HepG2 (cell line): ENCODE measurements at regions not wholly inside any gene's neighbourhood (a gene's known extent, or its start where the extent isn't known, plus 50 kb on each side); places are given as distances from the start of the nearest gene placed in this dataset.
A peak's percentile ranks its signal among the peaks of the same experiment; 100 is the strongest.

Experiments
- ATAC-seq: fragments of 200-7000 bp; cut with Tn5 transposase; 3 replicates; pipeline ENCODE4 v1.9.1; 2020; ENCODE audit warnings: mild to moderate bottlenecking, moderate library complexity
- BruUV-seq: library from RNA; stranded (reverse); fragments of 400-500 nt; replicated peaks from 2 replicates; lab custom pipeline; 2021; lab: Mats Ljungman, UMichigan
- CTCF ChIA-PET: fragments of 300-600 bp; formaldehyde crosslinking; extraction: SDS; loops from one replicate; lab custom pipeline; 2021; ENCODE audit warnings: low total read pairs, inconsistent platforms, low intra/inter-chr PET ratio; lab: Yijun Ruan, JAX
- POLR2A ChIA-PET: fragments of 350-600 bp; sonication (Branson Sonifier 250); formaldehyde crosslinking; loops from one replicate; lab custom pipeline; 2020; ENCODE audit warnings: antibody characterized with exemption, inconsistent platforms; lab: Yijun Ruan, JAX
- DNase-seq: peaks from one replicate; pipeline ENCODE4 v3.0.0-alpha.2; 2015; ENCODE audit warnings: low spot score
- FAIRE-seq: peaks from 3 replicates; lab custom pipeline; 2011; peaks lifted over from hg19 to GRCh38; lab: Jason Lieb, UNC
- H2AFZ ChIP-seq: one replicate; pipeline ENCODE4 v1.6.1; 2011; ENCODE audit warnings: low read length, inconsistent platforms
- H3K27ac ChIP-seq: fragments of 300-600 bp; 3 replicates; pipeline ENCODE4 v1.8.0; 2011; ENCODE audit warnings: mixed run types, mild to moderate bottlenecking, mixed read lengths, low read length, inconsistent platforms; ENCODE audit not compliant: insufficient read depth; ENCODE audit errors: extremely low read length
- H3K27me3 ChIP-seq, 2 experiments: fragments of 200-600 bp in 1 of 2; 2 replicates in 1 of 2; 3 replicates in 1 of 2; pipeline versions ENCODE4 v1.6.0 to v1.8.0; 2011; ENCODE audit warnings: low read length in 2 of 2, mild to moderate bottlenecking in 2 of 2, moderate library complexity in 2 of 2, inconsistent platforms in 1 of 2; ENCODE audit not compliant: insufficient read depth in 2 of 2, control insufficient read depth in 1 of 2
- H3K36me3 ChIP-seq, 2 experiments: fragments of 200-600 bp in 1 of 2; replicated peaks in 1 of 2; 2 replicates in 1 of 2; 3 replicates in 1 of 2; pipeline versions ENCODE4 v1.5.1 to v1.8.0; 2011; ENCODE audit warnings: low read length in 2 of 2, inconsistent platforms in 1 of 2; ENCODE audit not compliant: insufficient read depth in 2 of 2, control insufficient read depth in 1 of 2
- H3K4me1 ChIP-seq: 2 replicates; pipeline ENCODE4 v1.5.1; 2012; ENCODE audit warnings: low read length, inconsistent platforms; ENCODE audit not compliant: insufficient read depth
- H3K4me2 ChIP-seq: 2 replicates; pipeline ENCODE4 v1.6.0; 2011; ENCODE audit warnings: low read depth, low read length, inconsistent platforms
- H3K4me3 ChIP-seq, 3 experiments: fragments of 200-600 bp in 1 of 3; sonication (generic), shearing (Covaris generic) in 1 of 3; replicated peaks in 1 of 3; 2 replicates each; pipeline ENCODE4 v1.5.1; 2011 to 2016; ENCODE audit warnings: low read length in 3 of 3, inconsistent platforms in 2 of 3, low read depth in 2 of 3, mild to moderate bottlenecking in 2 of 3, control low read depth in 1 of 3, mixed read lengths in 1 of 3; ENCODE audit not compliant: insufficient read depth in 1 of 3
- H3K79me2 ChIP-seq: one replicate; pipeline ENCODE4 v1.6.1; 2011; ENCODE audit warnings: low read length, inconsistent platforms; ENCODE audit not compliant: insufficient read depth
- H3K9ac ChIP-seq: 2 replicates; pipeline ENCODE4 v1.6.0; 2011; ENCODE audit warnings: mild to moderate bottlenecking, low read depth, low read length, inconsistent platforms; ENCODE audit not compliant: insufficient read depth
- H3K9me3 ChIP-seq: 2 replicates; pipeline ENCODE4 v1.5.1; 2012; ENCODE audit warnings: mild to moderate bottlenecking, low read length
- H4K20me1 ChIP-seq: 2 replicates; pipeline ENCODE4 v1.6.0; 2011; ENCODE audit warnings: inconsistent platforms, mild to moderate bottlenecking, low read length, moderate library complexity; ENCODE audit not compliant: insufficient read depth
- ATM ChIP-seq: fragments of 450-650 bp; IDR thresholded peaks from 2 replicates; pipeline ENCODE4 v1.7.1; 2017; ENCODE audit warnings: mild to moderate bottlenecking, borderline replicate concordance
- FOSL2 ChIP-seq: sonication (generic); formaldehyde crosslinking; IDR thresholded peaks from 2 replicates; pipeline ENCODE4 v1.4.0; 2020; ENCODE audit warnings: missing genetic modification reagents
- MYNN ChIP-seq: sonication (generic); formaldehyde crosslinking; IDR thresholded peaks from 2 replicates; pipeline ENCODE4 v1.4.0; 2020; ENCODE audit warnings: mild to moderate bottlenecking, low read depth, missing genetic modification reagents
- SP4 ChIP-seq: sonication (generic); formaldehyde crosslinking; IDR thresholded peaks from 2 replicates; pipeline ENCODE4 v1.8.1; 2023; ENCODE audit warnings: mild to moderate bottlenecking, missing genetic modification reagents
- ZFAT ChIP-seq: sonication (generic); formaldehyde crosslinking; conservative IDR thresholded peaks from 2 replicates; pipeline ENCODE4 v1.8.1; 2023; ENCODE audit warnings: missing genetic modification reagents, inconsistent platforms
- ZNF280D ChIP-seq: sonication (generic); formaldehyde crosslinking; IDR thresholded peaks from 2 replicates; pipeline ENCODE4 v1.5.1; 2020; ENCODE audit warnings: mild to moderate bottlenecking, missing genetic modification reagents
- WGBS: methylation state at CpG from one replicate; pipeline ENCODE4 v1.1.6; 2017; ENCODE audit warnings: low lambda C conversion rate; 5-methylcytosine and 5-hydroxymethylcytosine counted together
- in situ Hi-C: cut with HindIII; loops from 2 replicates; pipeline ENCODE4 v1.10.0; 2017; ENCODE audit warnings: low pct_unique_long_range_greater_than_20kb; ENCODE audit not compliant: extremely low pct_ligation_motif_present
- intact Hi-C: fragments of 100-400 bp; cut with micrococcal nuclease; formaldehyde crosslinking; loops from one replicate; pipeline ENCODE4 v1.10.0; 2022; ENCODE audit not compliant: unreplicated experiment
- TF ChIP-seq, protein P1 (sequence below): sonication (generic); formaldehyde crosslinking; IDR thresholded peaks from 2 replicates; pipeline ENCODE4 v1.5.0; 2020; ENCODE audit warnings: mild to moderate bottlenecking, missing genetic modification reagents, moderate library complexity
- TF ChIP-seq, protein P2 (sequence below): sonication (generic); formaldehyde crosslinking; conservative IDR thresholded peaks from 2 replicates; pipeline ENCODE4 v1.8.1; 2023; ENCODE audit warnings: missing genetic modification reagents

- TF ChIP-seq, protein P1, sequence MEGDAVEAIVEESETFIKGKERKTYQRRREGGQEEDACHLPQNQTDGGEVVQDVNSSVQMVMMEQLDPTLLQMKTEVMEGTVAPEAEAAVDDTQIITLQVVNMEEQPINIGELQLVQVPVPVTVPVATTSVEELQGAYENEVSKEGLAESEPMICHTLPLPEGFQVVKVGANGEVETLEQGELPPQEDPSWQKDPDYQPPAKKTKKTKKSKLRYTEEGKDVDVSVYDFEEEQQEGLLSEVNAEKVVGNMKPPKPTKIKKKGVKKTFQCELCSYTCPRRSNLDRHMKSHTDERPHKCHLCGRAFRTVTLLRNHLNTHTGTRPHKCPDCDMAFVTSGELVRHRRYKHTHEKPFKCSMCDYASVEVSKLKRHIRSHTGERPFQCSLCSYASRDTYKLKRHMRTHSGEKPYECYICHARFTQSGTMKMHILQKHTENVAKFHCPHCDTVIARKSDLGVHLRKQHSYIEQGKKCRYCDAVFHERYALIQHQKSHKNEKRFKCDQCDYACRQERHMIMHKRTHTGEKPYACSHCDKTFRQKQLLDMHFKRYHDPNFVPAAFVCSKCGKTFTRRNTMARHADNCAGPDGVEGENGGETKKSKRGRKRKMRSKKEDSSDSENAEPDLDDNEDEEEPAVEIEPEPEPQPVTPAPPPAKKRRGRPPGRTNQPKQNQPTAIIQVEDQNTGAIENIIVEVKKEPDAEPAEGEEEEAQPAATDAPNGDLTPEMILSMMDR (CRISPR knock-in tag) = 0 out of 2 replicates have a peak, but pooled peaks have one; percentile 4
- TF ChIP-seq MYNN (CRISPR knock-in tag) (no peak), ZFAT (CRISPR knock-in tag) (no peak), SP4 (CRISPR knock-in tag) (0 out of 2 replicates have a peak, but pooled peaks have one; percentile 31)
- no peak overlapping the region for H3K9ac ChIP-seq
- WGBS = 66% methylated on average over 7 of the region's 7 CpGs
- FAIRE-seq (no peak), ATAC-seq (no peak), DNase-seq (no peak)
- ChIA-PET CTCF (no interaction called here), POLR2A (no interaction called here)
- BruUV-seq = no TSS peak
- H3K27ac ChIP-seq = no peak overlapping the region
- H3K4me3 ChIP-seq = no peak overlapping the region
- peaks cover 42% of the 10 kb centered on the region for H3K4me1 ChIP-seq
- H3K36me3 ChIP-seq = no peaks in the 10 kb centered on the region
- in situ Hi-C loops (no loop called here), intact Hi-C loops (no loop called here)
- no peak overlapping the region for H3K4me2 ChIP-seq
- H4K20me1 ChIP-seq = no peaks in the 10 kb centered on the region
- peaks cover 6% of the 10 kb centered on the region; the same call in 1 of the 2 replicates for H3K9me3 ChIP-seq
- H3K27me3 ChIP-seq = no peaks in the 10 kb centered on the region; a peak in 1 of 5 replicates
- H2AFZ ChIP-seq = no peak overlapping the region
- H3K79me2 ChIP-seq = no peaks in the 10 kb centered on the region
These were observed 59.9 kb upstream of the LRPPRC start for GRCh38 chr2:44055664-44056063.

DNA sequence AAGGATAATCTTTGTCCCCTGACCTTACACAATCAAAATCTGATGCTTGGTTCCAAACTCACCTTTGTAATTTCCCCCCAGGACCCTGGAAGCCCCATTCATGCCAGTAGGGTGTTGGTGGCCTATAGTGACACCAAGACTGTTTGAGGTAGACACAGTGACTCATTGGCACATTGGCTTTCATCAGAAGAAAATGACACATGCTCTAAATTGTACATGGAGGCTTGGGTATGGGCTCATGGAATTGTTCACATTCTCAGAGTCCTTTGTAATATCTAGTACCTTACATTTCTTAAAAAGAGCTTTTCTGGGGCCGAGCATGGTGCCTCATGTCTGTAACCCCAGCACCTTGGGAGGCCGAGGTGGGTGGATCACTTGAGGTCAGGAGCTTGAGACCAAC, 61.2 kb upstream of the LRPPRC start:
- ATAC-seq (no peak), FAIRE-seq (no peak), DNase-seq (no peak)
- no peak overlapping the region for H3K9ac ChIP-seq
- peaks cover 55% of the 10 kb centered on the region for H3K4me1 ChIP-seq
- no TSS peak for BruUV-seq
- no peak for TF ChIP-seq ZNF280D (CRISPR knock-in tag)
- TF ChIP-seq FOSL2 (CRISPR knock-in tag) = peak; percentile 59
- TF ChIP-seq ATM = no peak
- TF ChIP-seq, protein P2, sequence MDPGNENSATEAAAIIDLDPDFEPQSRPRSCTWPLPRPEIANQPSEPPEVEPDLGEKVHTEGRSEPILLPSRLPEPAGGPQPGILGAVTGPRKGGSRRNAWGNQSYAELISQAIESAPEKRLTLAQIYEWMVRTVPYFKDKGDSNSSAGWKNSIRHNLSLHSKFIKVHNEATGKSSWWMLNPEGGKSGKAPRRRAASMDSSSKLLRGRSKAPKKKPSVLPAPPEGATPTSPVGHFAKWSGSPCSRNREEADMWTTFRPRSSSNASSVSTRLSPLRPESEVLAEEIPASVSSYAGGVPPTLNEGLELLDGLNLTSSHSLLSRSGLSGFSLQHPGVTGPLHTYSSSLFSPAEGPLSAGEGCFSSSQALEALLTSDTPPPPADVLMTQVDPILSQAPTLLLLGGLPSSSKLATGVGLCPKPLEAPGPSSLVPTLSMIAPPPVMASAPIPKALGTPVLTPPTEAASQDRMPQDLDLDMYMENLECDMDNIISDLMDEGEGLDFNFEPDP (CRISPR knock-in tag) = 0 out of 2 replicates have a peak, but pooled peaks have one; percentile 8
- ChIA-PET POLR2A (no interaction called here), CTCF (no interaction called here)
- H3K27ac ChIP-seq = no peak overlapping the region
- in situ Hi-C loops (no loop called here), intact Hi-C loops (no loop called here)
- H3K4me3 ChIP-seq = no peak overlapping the region
- no peaks in the 10 kb centered on the region; a peak in 1 of 5 replicates for H3K27me3 ChIP-seq
- no peak overlapping the region for H2AFZ ChIP-seq
- no peak overlapping the region for H3K4me2 ChIP-seq
- 47% methylated on average over 2 of the region's 2 CpGs for WGBS
- no peaks in the 10 kb centered on the region for H3K36me3 ChIP-seq
- H3K9me3 ChIP-seq = peaks cover 6% of the 10 kb centered on the region; the same call in 1 of the 2 replicates
- H3K79me2 ChIP-seq = no peaks in the 10 kb centered on the region
- no peaks in the 10 kb centered on the region for H4K20me1 ChIP-seq
